Glutamatergic neuron (in vitro differentiated cells): ENCODE measurements at regions not wholly inside any gene's neighbourhood (a gene's known extent, or its start where the extent isn't known, plus 50 kb on each side); places are given as distances from the start of the nearest gene placed in this dataset.

ENCODE experiments used
- DNase-seq: peaks from one replicate; pipeline ENCODE4 v3.0.0; 2022
- H3K27ac Mint-ChIP-seq: one replicate; pipeline ENCODE4 v1.8.0; 2020; ENCODE audit warnings: mild to moderate bottlenecking, mixed read lengths, inconsistent platforms; ENCODE audit not compliant: unreplicated experiment
- H3K27me3 Mint-ChIP-seq: one replicate; pipeline ENCODE4 v1.8.0; 2020; ENCODE audit warnings: mild to moderate bottlenecking, moderate library complexity, mixed read lengths, inconsistent platforms; ENCODE audit not compliant: unreplicated experiment
- H3K36me3 Mint-ChIP-seq: one replicate; pipeline ENCODE4 v1.8.0; 2020; ENCODE audit warnings: mild to moderate bottlenecking, mixed read lengths, inconsistent platforms; ENCODE audit not compliant: unreplicated experiment
- H3K4me1 Mint-ChIP-seq: one replicate; pipeline ENCODE4 v1.8.0; 2020; ENCODE audit warnings: mild to moderate bottlenecking, low read depth, mixed read lengths, inconsistent platforms; ENCODE audit not compliant: unreplicated experiment
- H3K4me3 Mint-ChIP-seq: one replicate; pipeline ENCODE4 v1.8.0; 2020; ENCODE audit warnings: mild to moderate bottlenecking, mixed read lengths, inconsistent platforms; ENCODE audit not compliant: unreplicated experiment
- H3K9me3 Mint-ChIP-seq: one replicate; pipeline ENCODE4 v1.8.0; 2020; ENCODE audit warnings: mild to moderate bottlenecking, moderate library complexity, mixed read lengths, inconsistent platforms; ENCODE audit not compliant: unreplicated experiment
- TF ChIP-seq, protein P1 (sequence below): fragments of 200-600 bp; sonication (generic); IDR thresholded peaks from one replicate; pipeline ENCODE4 v1.5.0; 2021; ENCODE audit not compliant: partially characterized antibody, unreplicated experiment

DNA sequence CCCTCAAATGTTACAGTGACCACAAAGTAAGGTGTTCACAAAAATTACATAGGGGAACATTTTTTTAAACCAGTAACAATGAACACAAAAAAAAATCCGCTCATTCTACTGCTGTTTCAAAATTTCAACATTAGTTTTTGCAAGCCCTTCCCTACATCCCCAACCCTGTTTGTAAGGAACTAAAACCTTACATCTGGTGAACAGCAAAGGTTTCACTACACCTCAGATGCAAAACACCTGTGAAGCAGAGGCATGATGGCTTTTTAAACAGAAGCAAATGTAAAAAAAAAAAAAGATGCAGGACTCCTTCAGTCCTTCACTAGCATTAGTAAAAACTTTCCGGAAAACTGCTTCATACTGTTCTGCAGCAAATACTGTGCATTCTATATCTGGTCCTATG is 50.0 kb upstream of the API5 start:
- Mint-ChIP-seq H3K27ac (no peak overlapping the region), H3K36me3 (no peaks in the 10 kb centered on the region), H3K27me3 (no peaks in the 10 kb centered on the region), H3K4me1 (no peaks in the 10 kb centered on the region), H3K9me3 (peaks cover 3% of the 10 kb centered on the region), H3K4me3 (no peak overlapping the region)
- TF ChIP-seq, protein P1, sequence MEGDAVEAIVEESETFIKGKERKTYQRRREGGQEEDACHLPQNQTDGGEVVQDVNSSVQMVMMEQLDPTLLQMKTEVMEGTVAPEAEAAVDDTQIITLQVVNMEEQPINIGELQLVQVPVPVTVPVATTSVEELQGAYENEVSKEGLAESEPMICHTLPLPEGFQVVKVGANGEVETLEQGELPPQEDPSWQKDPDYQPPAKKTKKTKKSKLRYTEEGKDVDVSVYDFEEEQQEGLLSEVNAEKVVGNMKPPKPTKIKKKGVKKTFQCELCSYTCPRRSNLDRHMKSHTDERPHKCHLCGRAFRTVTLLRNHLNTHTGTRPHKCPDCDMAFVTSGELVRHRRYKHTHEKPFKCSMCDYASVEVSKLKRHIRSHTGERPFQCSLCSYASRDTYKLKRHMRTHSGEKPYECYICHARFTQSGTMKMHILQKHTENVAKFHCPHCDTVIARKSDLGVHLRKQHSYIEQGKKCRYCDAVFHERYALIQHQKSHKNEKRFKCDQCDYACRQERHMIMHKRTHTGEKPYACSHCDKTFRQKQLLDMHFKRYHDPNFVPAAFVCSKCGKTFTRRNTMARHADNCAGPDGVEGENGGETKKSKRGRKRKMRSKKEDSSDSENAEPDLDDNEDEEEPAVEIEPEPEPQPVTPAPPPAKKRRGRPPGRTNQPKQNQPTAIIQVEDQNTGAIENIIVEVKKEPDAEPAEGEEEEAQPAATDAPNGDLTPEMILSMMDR, result no peak
- no peak for DNase-seq
